ENCODE measurements at regions not wholly inside any gene's neighbourhood (a gene's known extent, or its start where the extent isn't known, plus 50 kb on each side); places are given as distances from the start of the nearest gene placed in this dataset.

GRCh38 chr7:115101199-115101598 lies 179.3 kb downstream of the MDFIC start:
- DNase-seq (no peak), ATAC-seq (ENCODE audit: low read depth) (no peak)
- Mint-ChIP-seq H3K27ac (no peak overlapping the region), H3K4me1 (no peaks in the 10 kb centered on the region), H3K27me3 (no peaks in the 10 kb centered on the region), H3K9me3 (ENCODE audit: insufficient read depth) (no peaks in the 10 kb centered on the region), H3K4me3 (no peak overlapping the region)
- TF ChIP-seq CTCF (IDR thresholded peaks at IDR 0.05) (no peak), EZH2 (IDR thresholded peaks at IDR 0.05; ENCODE audit: borderline replicate concordance, insufficient read depth, low read depth, low read length, poor library complexity, severe bottlenecking) (no peak)
- Histone ChIP-seq H3K4me3 (ENCODE audit: control extremely low read depth in 1 of 5, extremely low read depth in 1 of 5, insufficient read depth in 1 of 5, low read depth in 2 of 5, low read length in 4 of 5) (no peak overlapping the region), H3K27ac (ENCODE audit: low read length in 2 of 2) (no peak overlapping the region), H3K9me3 (ENCODE audit: control extremely low read depth in 1 of 3, control insufficient read depth in 2 of 3, insufficient read depth in 1 of 3, low read length in 2 of 3) (no peaks in the 10 kb centered on the region), H3K4me2 (replicated peaks; ENCODE audit: low read depth, low read length, poor library complexity, severe bottlenecking) (no peak overlapping the region), H4K20me1 (ENCODE audit: control insufficient read depth, insufficient read depth, low read length, poor library complexity, severe bottlenecking) (no peaks in the 10 kb centered on the region), H3K79me2 (ENCODE audit: control insufficient read depth, insufficient read depth, low read length) (no peaks in the 10 kb centered on the region), H3K9ac (ENCODE audit: low read length) (no peak overlapping the region), H3K27me3 (replicated peaks in 1 of 4; ENCODE audit: control extremely low read depth in 1 of 4, control insufficient read depth in 3 of 4, insufficient read depth in 4 of 4, low read length in 3 of 4) (no peaks in the 10 kb centered on the region), H3K4me1 (ENCODE audit: control insufficient read depth in 2 of 2, insufficient read depth in 2 of 2, low read length in 2 of 2) (no peaks in the 10 kb centered on the region), H2AFZ (ENCODE audit: insufficient read depth, low read depth, low read length, poor library complexity, severe bottlenecking) (no peak overlapping the region), H3K36me3 (replicated peaks in 1 of 2; ENCODE audit: control extremely low read depth in 1 of 2, control insufficient read depth in 1 of 2, extremely low read depth in 1 of 2, insufficient read depth in 2 of 2, low read length in 1 of 2) (no peaks in the 10 kb centered on the region)
- ChIA-PET CTCF (no interaction called here), POLR2A (no interaction called here)
- intact Hi-C loops (cut with micrococcal nuclease), result no loop called here

DNA sequence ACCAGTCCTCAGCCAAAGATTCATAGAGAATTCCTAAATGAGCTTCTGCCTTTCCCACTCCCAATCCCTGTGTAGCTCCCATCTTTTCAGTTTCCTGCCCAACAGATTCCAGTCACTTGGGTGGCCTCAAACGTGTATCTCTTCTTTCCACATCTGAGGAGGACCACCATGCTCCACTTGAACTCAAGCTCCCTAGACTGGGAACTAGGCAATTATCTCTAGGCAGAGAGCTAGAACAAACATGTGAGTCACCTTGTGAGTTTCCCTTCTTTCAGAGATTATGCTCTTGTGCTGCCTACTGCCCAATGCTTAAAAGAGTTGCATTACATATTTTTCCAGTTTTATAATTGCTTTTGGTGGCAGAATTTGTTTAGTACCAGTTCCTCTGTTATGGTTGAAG lies 178.0 kb downstream of the MDFIC start:
- Histone ChIP-seq H2AFZ (ENCODE audit: insufficient read depth, low read depth, low read length, poor library complexity, severe bottlenecking) (no peak overlapping the region), H3K27ac (ENCODE audit: low read length in 2 of 2) (no peak overlapping the region), H3K79me2 (ENCODE audit: control insufficient read depth, insufficient read depth, low read length) (no peaks in the 10 kb centered on the region), H4K20me1 (ENCODE audit: control insufficient read depth, insufficient read depth, low read length, poor library complexity, severe bottlenecking) (no peaks in the 10 kb centered on the region), H3K9me3 (ENCODE audit: control extremely low read depth in 1 of 3, control insufficient read depth in 2 of 3, insufficient read depth in 1 of 3, low read length in 2 of 3) (no peaks in the 10 kb centered on the region), H3K36me3 (replicated peaks in 1 of 2; ENCODE audit: control extremely low read depth in 1 of 2, control insufficient read depth in 1 of 2, extremely low read depth in 1 of 2, insufficient read depth in 2 of 2, low read length in 1 of 2) (no peaks in the 10 kb centered on the region), H3K27me3 (replicated peaks in 1 of 4; ENCODE audit: control extremely low read depth in 1 of 4, control insufficient read depth in 3 of 4, insufficient read depth in 4 of 4, low read length in 3 of 4) (no peaks in the 10 kb centered on the region), H3K4me1 (ENCODE audit: control insufficient read depth in 2 of 2, insufficient read depth in 2 of 2, low read length in 2 of 2) (no peaks in the 10 kb centered on the region), H3K4me3 (ENCODE audit: control extremely low read depth in 1 of 5, extremely low read depth in 1 of 5, insufficient read depth in 1 of 5, low read depth in 2 of 5, low read length in 4 of 5) (no peak overlapping the region), H3K9ac (ENCODE audit: low read length) (no peak overlapping the region), H3K4me2 (replicated peaks; ENCODE audit: low read depth, low read length, poor library complexity, severe bottlenecking) (no peak overlapping the region)
- TF ChIP-seq CTCF (IDR thresholded peaks at IDR 0.05) (no peak), EZH2 (IDR thresholded peaks at IDR 0.05; ENCODE audit: borderline replicate concordance, insufficient read depth, low read depth, low read length, poor library complexity, severe bottlenecking) (no peak)
- Mint-ChIP-seq H3K27me3 (no peaks in the 10 kb centered on the region), H3K4me3 (no peak overlapping the region), H3K4me1 (no peaks in the 10 kb centered on the region), H3K27ac (no peak overlapping the region), H3K9me3 (ENCODE audit: insufficient read depth) (no peaks in the 10 kb centered on the region)
- ChIA-PET CTCF (interaction anchor here (1.2 kb wide), 1 partner anchor 11 kb away, joined by 3 read pairs; no protein-coding TSS in a partner anchor), POLR2A (no interaction called here)
- WGBS (ENCODE audit: insufficient coverage), result 77% methylated on average over 1 of the region's 1 CpG
- intact Hi-C loops (cut with micrococcal nuclease), result no loop called here
- DNase-seq (no peak), ATAC-seq (ENCODE audit: low read depth) (no peak)
